ENCODE measurements at regions not wholly inside any gene's neighbourhood (a gene's known extent, or its start where the extent isn't known, plus 50 kb on each side); places are given as distances from the start of the nearest gene placed in this dataset.

DNA sequence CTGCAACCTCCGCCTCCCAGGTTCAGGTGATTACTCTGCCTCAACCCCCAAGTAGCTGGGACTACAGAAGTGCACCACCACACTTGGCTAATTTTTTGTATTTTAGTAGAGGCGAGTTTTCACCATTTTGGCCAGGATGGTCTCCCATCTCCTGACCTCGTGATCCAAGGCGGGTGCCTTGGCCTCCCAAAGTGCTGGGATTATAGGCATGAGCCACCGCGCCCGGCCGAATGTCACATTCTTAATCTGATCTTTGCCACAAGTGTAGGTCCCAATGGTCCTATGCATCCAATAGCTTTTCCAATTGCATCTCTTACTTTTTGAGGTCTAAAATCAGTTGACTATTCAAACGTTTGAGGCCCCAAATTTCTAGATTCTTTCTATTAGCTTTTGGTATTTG, 676.0 kb downstream of the SLC16A7 start:
- H3K27ac Mint-ChIP-seq = no peak overlapping the region
- H3K9me3 Mint-ChIP-seq = peaks cover 6% of the 10 kb centered on the region
- H3K4me3 Mint-ChIP-seq = no peak overlapping the region
- H3K36me3 Mint-ChIP-seq = no peaks in the 10 kb centered on the region
- no peak for DNase-seq (ENCODE audit: low spot score in 2 of 2)
- H3K4me1 Mint-ChIP-seq = no peaks in the 10 kb centered on the region
- no peak for ATAC-seq

DNA sequence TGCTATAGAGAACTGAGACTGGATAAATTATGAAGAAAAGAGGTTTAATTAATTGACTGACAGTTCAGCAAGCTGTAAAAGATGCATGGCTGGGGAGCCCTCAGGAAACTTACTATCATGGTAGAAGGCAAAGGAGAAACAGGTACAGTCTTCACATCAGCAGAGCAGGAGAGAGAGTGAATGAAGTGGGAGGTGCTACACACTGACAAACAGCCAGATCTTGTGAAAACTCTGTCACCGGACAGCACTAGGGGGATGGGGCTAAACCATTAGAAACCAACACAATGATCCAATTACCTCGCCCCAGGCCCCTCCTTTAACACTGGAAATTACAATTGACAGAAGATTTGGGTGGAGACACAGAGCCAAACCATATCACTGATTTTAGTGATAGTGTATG, 682.4 kb downstream of the SLC16A7 start:
- DNase-seq (ENCODE audit: low spot score in 2 of 2) = no peak
- Mint-ChIP-seq H3K27ac (no peak overlapping the region), H3K4me3 (no peak overlapping the region), H3K36me3 (no peaks in the 10 kb centered on the region), H3K4me1 (no peaks in the 10 kb centered on the region), H3K9me3 (peaks cover 7% of the 10 kb centered on the region)
- ATAC-seq = no peak

GRCh38 chr12:60279221-60279620, 683.4 kb downstream of the SLC16A7 start:
- DNase-seq (ENCODE audit: low spot score in 2 of 2) = no peak
- Mint-ChIP-seq H3K4me3 (no peak overlapping the region), H3K36me3 (no peaks in the 10 kb centered on the region), H3K27ac (no peak overlapping the region), H3K4me1 (no peaks in the 10 kb centered on the region), H3K9me3 (peaks cover 7% of the 10 kb centered on the region)
- no peak for ATAC-seq

DNA sequence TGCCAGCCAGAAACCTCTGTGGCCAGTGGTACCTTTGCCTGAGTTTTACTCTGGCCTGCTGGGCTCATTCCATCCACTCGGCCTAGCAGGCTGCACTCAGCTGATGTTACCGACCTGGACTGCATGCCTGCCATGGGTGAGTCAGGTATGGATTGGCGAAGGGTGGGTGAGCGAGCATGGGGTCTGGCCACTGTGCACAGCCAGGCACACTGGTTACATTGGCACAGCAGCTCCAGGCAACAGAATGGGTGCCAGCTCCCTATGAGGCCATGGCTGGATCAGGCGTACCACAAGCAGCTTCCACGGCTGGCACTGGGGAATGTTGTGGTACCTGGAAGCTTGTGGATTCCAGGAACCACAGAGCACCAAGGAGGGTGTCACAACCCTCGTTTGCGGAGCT, 685.7 kb downstream of the SLC16A7 start:
- H3K9me3 Mint-ChIP-seq = peaks cover 4% of the 10 kb centered on the region
- no peak overlapping the region for H3K27ac Mint-ChIP-seq
- H3K4me1 Mint-ChIP-seq = no peaks in the 10 kb centered on the region
- ATAC-seq = no peak
- H3K4me3 Mint-ChIP-seq = no peak overlapping the region
- no peak for DNase-seq (ENCODE audit: low spot score in 2 of 2)
- H3K36me3 Mint-ChIP-seq = no peaks in the 10 kb centered on the region

DNA sequence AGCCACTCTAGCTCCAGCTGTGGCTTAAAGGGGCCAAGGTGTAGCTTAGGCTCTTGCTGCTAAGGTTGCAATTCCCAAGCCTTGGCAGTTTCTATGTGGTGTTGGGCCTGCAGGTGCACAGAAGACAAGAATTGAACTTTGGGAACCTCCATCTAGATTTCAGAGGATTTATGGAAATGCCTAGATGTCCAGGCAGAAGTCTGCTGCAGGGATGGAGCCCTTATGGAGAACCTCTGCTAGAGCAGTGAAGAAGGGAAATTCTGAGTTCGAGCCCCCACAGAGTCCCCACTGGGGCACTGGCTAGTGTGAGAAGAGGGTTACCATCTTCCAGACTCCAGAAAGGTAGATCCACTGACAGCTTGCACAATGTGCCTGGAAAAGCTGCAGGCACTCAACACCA, 694.7 kb downstream of the SLC16A7 start:
- Mint-ChIP-seq H3K27ac (no peak overlapping the region), H3K9me3 (peaks cover 29% of the 10 kb centered on the region), H3K4me1 (no peaks in the 10 kb centered on the region), H3K4me3 (no peak overlapping the region), H3K36me3 (no peaks in the 10 kb centered on the region)
- DNase-seq (ENCODE audit: low spot score in 2 of 2) = no peak
- no peak for ATAC-seq

DNA sequence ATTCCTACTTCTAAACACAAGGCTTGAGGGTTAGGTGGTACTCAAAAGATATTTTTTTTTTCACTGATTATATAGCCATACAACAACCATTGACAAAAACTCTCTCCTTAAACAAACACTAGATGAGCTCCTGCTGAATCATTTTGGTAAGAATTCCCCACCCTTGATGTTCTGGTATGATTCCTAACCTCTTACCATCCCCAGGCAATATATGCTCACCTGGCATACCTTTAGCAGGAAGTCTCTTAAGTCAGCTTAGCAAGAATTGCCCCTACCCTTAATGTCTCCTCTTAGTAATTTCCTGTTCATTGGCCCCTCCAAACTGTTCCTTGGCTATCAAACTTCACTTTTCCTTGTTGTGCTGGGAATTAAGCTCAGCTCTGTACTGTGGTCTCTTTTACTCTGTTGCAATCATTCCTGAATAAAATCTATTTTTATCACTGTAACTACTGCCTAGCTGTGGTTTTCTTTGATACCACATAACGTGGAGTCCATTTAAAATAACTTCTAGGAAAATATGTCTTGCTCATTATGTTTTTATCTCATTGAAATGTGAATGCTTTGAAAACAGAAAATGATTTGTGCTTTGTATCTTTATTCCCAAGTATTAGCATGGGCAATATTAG, 712.6 kb downstream of the SLC16A7 start:
- ATAC-seq (no peak), DNase-seq (ENCODE audit: low spot score in 2 of 2) (no peak)
- H3K27ac Mint-ChIP-seq = no peak overlapping the region
- no peaks in the 10 kb centered on the region for H3K36me3 Mint-ChIP-seq
- no peak overlapping the region for H3K4me3 Mint-ChIP-seq
- H3K9me3 Mint-ChIP-seq = peaks cover 3% of the 10 kb centered on the region
- H3K4me1 Mint-ChIP-seq = no peaks in the 10 kb centered on the region

- ATAC-seq (no peak), DNase-seq (ENCODE audit: low spot score in 2 of 2) (no peak)
- Mint-ChIP-seq H3K9me3 (peaks cover 9% of the 10 kb centered on the region), H3K36me3 (no peaks in the 10 kb centered on the region), H3K4me3 (no peak overlapping the region), H3K4me1 (no peaks in the 10 kb centered on the region), H3K27ac (no peak overlapping the region)
Observed at GRCh38 chr12:60311940-60312339, 716.1 kb downstream of the SLC16A7 start.

DNA sequence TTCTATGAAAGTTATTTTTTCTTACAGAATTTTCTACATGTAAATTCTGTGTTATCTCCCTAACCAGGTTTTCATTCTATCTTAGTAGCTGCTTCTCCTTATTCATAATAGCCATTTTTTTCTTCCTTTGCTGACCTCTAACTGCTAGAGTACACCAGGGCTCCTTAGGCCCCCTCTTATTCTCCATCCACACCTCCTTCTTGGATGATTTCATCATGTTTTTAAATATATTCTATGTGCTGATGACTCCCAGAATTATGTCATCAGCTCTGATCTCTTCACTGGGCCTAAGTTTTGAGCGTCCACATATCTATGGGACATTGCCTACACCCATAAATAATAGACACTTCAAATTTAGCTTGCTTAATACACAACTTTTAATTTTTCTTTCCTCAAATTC, 721.5 kb downstream of the SLC16A7 start:
- DNase-seq (ENCODE audit: low spot score in 2 of 2) (no peak), ATAC-seq (no peak)
- H3K4me3 Mint-ChIP-seq = no peak overlapping the region
- no peaks in the 10 kb centered on the region for H3K36me3 Mint-ChIP-seq
- H3K27ac Mint-ChIP-seq = no peak overlapping the region
- no peaks in the 10 kb centered on the region for H3K4me1 Mint-ChIP-seq
- H3K9me3 Mint-ChIP-seq = peaks cover 18% of the 10 kb centered on the region

DNA sequence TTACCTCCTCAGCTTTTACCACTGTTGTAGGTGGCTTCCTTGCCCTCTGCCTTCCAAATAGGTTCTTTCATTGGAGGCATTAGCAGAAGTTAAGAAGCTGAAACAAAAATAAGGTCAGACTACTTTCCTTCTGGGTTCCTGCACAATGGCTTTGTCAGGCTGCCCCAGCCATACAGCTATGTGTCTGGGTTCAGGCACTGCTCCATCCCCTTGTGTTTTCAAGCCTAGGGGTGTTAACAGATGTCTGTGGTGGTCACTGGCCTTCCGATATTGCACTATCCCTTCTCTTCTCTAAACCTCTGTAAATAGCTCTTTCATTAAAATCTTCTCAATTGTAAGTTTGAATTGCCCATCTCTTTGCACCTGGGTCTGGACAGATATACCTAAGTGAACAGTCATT, 728.9 kb downstream of the SLC16A7 start:
- Mint-ChIP-seq H3K4me3 (no peak overlapping the region), H3K4me1 (no peaks in the 10 kb centered on the region), H3K27ac (no peak overlapping the region), H3K36me3 (no peaks in the 10 kb centered on the region), H3K9me3 (peaks cover 12% of the 10 kb centered on the region)
- ATAC-seq = no peak
- DNase-seq (ENCODE audit: low spot score in 2 of 2) = no peak

DNA sequence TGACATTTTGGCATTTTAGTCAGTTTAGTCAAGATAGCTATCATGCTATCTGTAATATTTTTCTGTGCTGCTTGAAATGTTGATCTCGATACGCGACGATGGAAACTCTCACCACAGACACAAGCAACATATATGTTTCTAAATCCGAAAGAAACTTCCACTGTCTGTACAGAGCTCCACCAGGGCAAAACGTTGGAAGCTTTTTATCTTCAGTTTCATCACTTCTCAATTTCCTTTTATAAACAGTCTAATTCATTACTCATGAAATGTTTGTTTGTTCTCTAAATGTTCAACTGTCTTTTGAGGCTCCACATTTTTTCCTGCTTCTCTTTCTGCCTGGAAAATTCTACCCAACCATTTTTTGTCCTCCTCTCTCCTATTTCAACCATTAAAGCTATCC, 737.6 kb downstream of the SLC16A7 start:
- H3K27ac Mint-ChIP-seq = no peak overlapping the region
- DNase-seq (ENCODE audit: low spot score in 2 of 2) (no peak), ATAC-seq (no peak)
- no peaks in the 10 kb centered on the region for H3K36me3 Mint-ChIP-seq
- H3K4me1 Mint-ChIP-seq = no peaks in the 10 kb centered on the region
- H3K4me3 Mint-ChIP-seq = no peak overlapping the region
- H3K9me3 Mint-ChIP-seq = peaks cover 21% of the 10 kb centered on the region

- Mint-ChIP-seq H3K9me3 (peaks cover 21% of the 10 kb centered on the region), H3K4me3 (no peak overlapping the region), H3K27ac (no peak overlapping the region), H3K36me3 (no peaks in the 10 kb centered on the region), H3K4me1 (no peaks in the 10 kb centered on the region)
- no peak for DNase-seq (ENCODE audit: low spot score in 2 of 2)
- no peak for ATAC-seq
Observed at GRCh38 chr12:60335745-60336144, 739.9 kb downstream of the SLC16A7 start.

- H3K4me3 Mint-ChIP-seq = no peak overlapping the region
Observed at GRCh38 chr12:60337839-60338549, 742.2 kb downstream of the SLC16A7 start.

GRCh38 chr12:60345442-60345841, 749.6 kb downstream of the SLC16A7 start:
- H3K4me1 Mint-ChIP-seq = no peaks in the 10 kb centered on the region
- peaks cover 17% of the 10 kb centered on the region for H3K9me3 Mint-ChIP-seq
- no peak overlapping the region for H3K4me3 Mint-ChIP-seq
- H3K27ac Mint-ChIP-seq = no peak overlapping the region
- H3K36me3 Mint-ChIP-seq = no peaks in the 10 kb centered on the region
- ATAC-seq = no peak
- no peak for DNase-seq (ENCODE audit: low spot score in 2 of 2)

More at GRCh38 chr12:60337839-60338549, 742.2 kb downstream of the SLC16A7 start:
- DNase-seq (ENCODE audit: low spot score in 2 of 2) = no peak
- H3K36me3 Mint-ChIP-seq = no peaks in the 10 kb centered on the region
- no peaks in the 10 kb centered on the region for H3K4me1 Mint-ChIP-seq
- no peak for ATAC-seq
- H3K27ac Mint-ChIP-seq = no peak overlapping the region
- H3K9me3 Mint-ChIP-seq = peaks cover 29% of the 10 kb centered on the region

- Mint-ChIP-seq H3K9me3 (peaks cover 15% of the 10 kb centered on the region), H3K27ac (no peak overlapping the region), H3K4me3 (no peak overlapping the region), H3K4me1 (no peaks in the 10 kb centered on the region), H3K36me3 (no peaks in the 10 kb centered on the region)
- ATAC-seq = no peak
- no peak for DNase-seq (ENCODE audit: low spot score in 2 of 2)
Observed at GRCh38 chr12:60349232-60349978, 753.6 kb downstream of the SLC16A7 start.

DNA sequence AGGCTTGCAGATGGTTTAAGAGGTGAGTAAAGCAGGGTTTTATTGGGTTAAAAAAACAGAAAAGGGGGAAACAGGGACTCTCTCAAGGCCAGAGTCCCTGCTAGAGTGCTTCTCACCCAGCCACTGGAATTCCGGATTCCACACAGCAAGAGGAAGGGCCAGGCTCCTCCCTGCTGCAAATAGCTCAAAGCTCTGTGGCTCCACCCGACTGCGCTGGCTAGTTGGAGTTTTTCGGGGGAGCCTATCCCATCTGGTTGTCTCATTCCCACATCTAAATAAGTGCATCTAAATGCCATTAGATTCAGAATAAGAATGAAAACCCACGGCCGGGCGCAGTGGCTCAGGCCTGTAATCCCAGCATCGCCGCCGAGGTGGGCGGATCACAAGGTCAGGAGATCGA, 791.5 kb downstream of the SLC16A7 start:
- H3K9me3 Mint-ChIP-seq = peaks cover 5% of the 10 kb centered on the region
- no peaks in the 10 kb centered on the region for H3K36me3 Mint-ChIP-seq
- H3K27ac Mint-ChIP-seq = no peak overlapping the region
- ATAC-seq = no peak
- DNase-seq (ENCODE audit: low spot score in 2 of 2) = no peak
- H3K4me1 Mint-ChIP-seq = no peaks in the 10 kb centered on the region
- no peak overlapping the region for H3K4me3 Mint-ChIP-seq

- ATAC-seq (no peak), DNase-seq (ENCODE audit: low spot score in 2 of 2) (no peak)
- Mint-ChIP-seq H3K4me3 (no peak overlapping the region), H3K9me3 (peaks cover 5% of the 10 kb centered on the region), H3K27ac (no peak overlapping the region), H3K36me3 (no peaks in the 10 kb centered on the region), H3K4me1 (no peaks in the 10 kb centered on the region)
Observed at GRCh38 chr12:60391051-60391450, 795.2 kb downstream of the SLC16A7 start.
